ENCODE measurements at regions not wholly inside any gene's neighbourhood (a gene's known extent, or its start where the extent isn't known, plus 50 kb on each side); places are given as distances from the start of the nearest gene placed in this dataset.

DNA sequence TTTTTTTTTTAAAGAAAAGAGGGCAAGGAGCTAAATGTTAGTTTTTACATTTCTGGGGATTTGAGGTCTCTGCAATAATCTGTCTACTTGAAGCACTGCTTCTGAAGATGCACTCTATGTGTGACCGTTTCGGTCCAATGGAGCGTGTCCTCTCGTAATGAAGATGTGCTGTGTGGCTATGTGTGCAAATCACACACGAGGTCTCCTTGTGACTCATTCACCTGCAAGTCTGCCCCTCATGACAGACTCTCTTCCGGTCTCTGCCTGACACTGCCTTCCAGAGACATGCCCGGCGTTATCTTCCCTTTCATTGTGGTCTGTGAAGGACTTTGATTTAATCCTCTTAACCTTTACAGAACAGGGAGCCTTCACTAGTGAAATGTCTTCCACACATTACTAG lies 84.3 kb downstream of the TRAM1L1 start:
- TF ChIP-seq POLR2A (IDR thresholded peaks at IDR 0.05; ENCODE audit: low read depth, low read length) (no peak), POLR2AphosphoS5 (IDR thresholded peaks at IDR 0.05; ENCODE audit: low read depth, low read length) (no peak)
